H54 (cell line): ENCODE measurements at regions not wholly inside any gene's neighbourhood (a gene's known extent, or its start where the extent isn't known, plus 50 kb on each side); places are given as distances from the start of the nearest gene placed in this dataset.

Source experiments
- DNase-seq: peaks from one replicate; pipeline ENCODE4 v3.0.0; 2011; ENCODE audit warnings: low spot score, mixed read lengths; ENCODE audit not compliant: insufficient read length
- FAIRE-seq: peaks from 3 replicates; lab custom pipeline; 2011; peaks lifted over from hg19 to GRCh38; lab: Jason Lieb, UNC
- POLR2A ChIP-seq: IDR thresholded peaks from 2 replicates; pipeline ENCODE4 v1.6.1; 2011; ENCODE audit warnings: low read depth, mild to moderate bottlenecking, low read length

DNA sequence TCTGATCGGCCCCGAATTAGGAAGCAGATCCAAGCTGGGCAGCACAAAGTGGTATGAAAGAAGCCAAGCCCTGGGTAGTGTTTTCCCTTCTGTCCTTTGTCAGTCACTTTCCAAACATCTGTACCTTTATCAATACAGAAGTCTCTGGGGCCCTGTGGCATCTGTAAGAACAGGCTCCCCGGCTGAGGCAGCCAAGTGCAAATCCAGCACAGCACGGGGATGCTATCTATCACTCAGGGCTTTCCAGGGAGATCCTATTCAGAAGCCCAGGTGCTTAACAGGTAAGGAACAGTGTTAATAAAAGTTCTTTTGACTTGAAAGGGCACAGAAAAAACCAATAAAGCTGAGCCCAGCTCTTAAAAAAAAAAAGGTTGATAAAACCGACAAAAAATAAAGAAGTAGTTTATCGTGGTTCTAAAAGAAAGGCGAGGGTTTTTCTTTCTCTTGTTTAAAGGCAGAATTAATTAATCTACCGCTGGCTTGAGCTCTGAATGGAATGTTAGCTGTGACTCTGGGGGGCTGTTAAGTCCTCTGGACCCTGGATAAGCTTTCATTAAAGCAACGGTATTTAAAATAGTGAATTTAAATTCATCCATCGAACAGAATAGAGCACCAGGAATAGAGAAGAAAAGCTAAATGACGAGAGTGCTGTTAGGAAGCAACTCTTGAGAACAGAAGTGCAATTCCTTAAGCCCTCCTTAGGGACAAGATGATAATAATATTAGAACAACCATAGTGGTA is 119.1 kb upstream of the GATB start:
- DNase-seq: no peak
- no peak for FAIRE-seq
- no peak for TF ChIP-seq POLR2A

DNA sequence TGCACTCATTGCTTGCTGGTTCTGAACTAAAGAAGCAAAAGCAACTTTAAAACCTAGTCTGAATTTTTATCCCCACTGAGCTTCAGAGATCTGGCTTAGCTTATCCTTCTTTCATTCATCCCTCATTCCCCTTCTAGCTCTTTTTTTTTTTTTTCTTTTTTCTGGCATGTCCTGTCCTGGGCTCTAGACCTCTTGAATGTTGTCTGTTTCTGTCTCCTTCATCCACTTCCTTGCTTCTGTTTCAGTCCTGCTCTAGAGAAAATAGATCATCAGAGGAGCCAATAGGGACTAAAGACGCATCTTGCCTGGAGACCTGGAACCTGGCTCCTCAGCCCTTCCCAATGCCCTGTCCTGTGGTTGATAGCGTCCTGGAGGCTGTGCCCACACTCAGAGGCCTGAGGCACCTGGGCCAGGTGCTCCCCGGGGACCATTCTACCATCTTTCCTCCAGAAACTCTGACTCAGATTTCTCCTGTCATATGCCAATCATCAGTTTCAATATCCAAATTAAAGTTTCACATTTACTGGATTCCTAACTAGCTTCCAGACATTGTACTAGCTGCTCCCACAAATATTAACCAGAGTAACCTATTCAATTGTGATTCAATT is 115.7 kb upstream of the GATB start:
- no peak for FAIRE-seq
- DNase-seq: no peak
- no peak for TF ChIP-seq POLR2A

DNA sequence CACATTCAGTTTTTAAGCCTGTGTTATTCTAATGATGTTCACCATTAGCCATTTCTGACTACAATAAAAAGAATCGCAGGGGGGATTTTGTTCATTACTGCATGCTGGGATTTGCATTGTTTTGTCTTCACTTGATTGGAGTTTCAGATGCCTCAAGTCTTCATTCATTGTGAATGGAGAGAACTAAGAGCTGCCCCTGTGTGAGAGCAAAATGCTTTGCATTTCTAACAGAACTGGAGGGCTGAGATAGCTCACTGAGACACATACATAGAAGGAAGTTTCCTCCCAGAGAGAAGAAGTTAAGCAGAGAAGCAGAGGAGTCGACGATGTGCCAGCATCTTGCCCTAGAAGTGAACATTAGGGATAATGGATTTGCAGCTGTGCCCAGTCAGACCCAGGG is 113.5 kb upstream of the GATB start:
- DNase-seq: no peak
- no peak for FAIRE-seq
- TF ChIP-seq POLR2A: no peak

GRCh38 chr4:151866592-151866918 is 105.7 kb upstream of the GATB start:
- DNase-seq (no peak), FAIRE-seq (no peak)
- TF ChIP-seq POLR2A: no peak

- FAIRE-seq: no peak
- DNase-seq: no peak
- TF ChIP-seq POLR2A: no peak
Measured at GRCh38 chr4:151865744-151866591, 105.2 kb upstream of the GATB start.

- TF ChIP-seq POLR2A: no peak
- FAIRE-seq (no peak), DNase-seq (no peak)
Measured at GRCh38 chr4:151865312-151865711, 104.5 kb upstream of the GATB start.

GRCh38 chr4:151864068-151864467 is 103.3 kb upstream of the GATB start:
- no peak for FAIRE-seq
- no peak for TF ChIP-seq POLR2A

DNA sequence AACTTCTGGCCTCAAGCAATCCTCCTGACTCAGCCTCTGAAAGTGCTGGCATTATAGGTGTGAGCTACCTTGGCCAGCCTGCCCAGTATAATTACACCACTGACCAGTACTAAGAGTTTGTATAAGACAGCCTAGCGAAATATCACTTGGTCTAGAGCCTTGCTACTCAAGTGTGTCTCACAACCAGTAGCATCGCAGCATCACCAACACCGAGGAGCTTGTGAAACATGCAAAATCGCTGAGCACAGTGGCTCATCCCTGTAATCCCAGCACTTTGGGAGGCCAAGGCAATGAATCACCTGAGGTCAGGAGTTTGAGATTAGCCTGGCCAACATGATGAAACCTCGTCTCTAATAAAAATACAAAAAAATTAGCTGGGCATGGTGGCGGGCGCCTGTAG is 102.0 kb upstream of the GATB start:
- FAIRE-seq (no peak), DNase-seq (peak; percentile 7)
- TF ChIP-seq POLR2A: no peak

More at GRCh38 chr4:151864068-151864467, 103.3 kb upstream of the GATB start:
- DNase-seq: no peak

DNA sequence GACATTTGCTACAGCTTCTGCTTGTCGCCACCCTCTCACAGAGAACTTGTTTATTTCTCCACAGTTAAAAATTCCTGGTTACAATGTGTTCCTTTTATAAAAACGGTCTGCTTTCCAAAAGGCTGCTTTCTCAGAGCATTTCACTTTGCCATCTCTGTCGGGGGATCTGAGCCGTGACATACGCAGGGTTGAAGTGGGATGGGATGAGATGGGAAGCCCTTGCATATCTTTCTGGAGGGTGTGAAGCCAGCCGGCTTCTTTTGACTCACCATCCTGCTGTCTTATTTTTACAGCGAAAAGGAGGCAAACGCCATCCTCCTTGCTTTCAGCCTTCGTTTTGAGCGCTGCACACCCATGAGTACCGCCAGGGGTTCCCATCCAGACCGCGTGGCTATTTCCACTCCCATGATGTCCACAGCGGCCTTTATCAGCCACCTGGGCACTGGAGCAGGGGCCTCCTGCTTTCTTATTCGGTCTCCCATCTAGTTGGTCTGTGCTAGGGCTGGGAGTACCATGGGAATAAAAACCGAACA is 99.8 kb upstream of the GATB start:
- DNase-seq: no peak
- FAIRE-seq: no peak
- no peak for TF ChIP-seq POLR2A

- no peak for FAIRE-seq
- no peak for TF ChIP-seq POLR2A
- DNase-seq: no peak
Measured at GRCh38 chr4:151859641-151860040, 98.8 kb upstream of the GATB start.

- DNase-seq (no peak), FAIRE-seq (no peak)
- no peak for TF ChIP-seq POLR2A
Measured at GRCh38 chr4:151858356-151858755, 97.5 kb upstream of the GATB start.

GRCh38 chr4:151857368-151857767 is 96.6 kb upstream of the GATB start:
- no peak for TF ChIP-seq POLR2A
- DNase-seq (no peak), FAIRE-seq (no peak)

DNA sequence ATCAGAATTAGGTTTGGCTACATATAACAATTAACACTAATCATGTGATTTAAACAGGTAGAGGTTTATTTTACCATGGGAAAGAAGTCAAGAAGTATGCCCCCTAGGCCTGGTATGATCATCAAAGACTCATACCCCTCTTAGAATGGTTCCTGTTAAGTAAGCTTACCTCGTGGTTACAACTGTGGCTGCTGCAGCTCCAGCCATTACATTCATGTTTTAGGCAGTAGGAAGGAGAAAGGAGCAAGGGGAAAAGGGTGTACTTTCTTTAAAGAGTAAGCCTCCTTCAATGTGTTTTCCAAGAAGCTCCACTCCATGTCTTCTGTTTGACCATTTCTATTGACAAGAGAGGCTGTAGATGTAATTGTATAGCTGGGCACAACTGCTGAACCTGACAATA is 94.9 kb upstream of the GATB start:
- FAIRE-seq: no peak

GRCh38 chr4:151854731-151855130 is 93.9 kb upstream of the GATB start:
- FAIRE-seq: no peak
- no peak for DNase-seq

More for the DNA sequence above, 94.9 kb upstream of the GATB start:
- TF ChIP-seq POLR2A: no peak
- DNase-seq: no peak

More at GRCh38 chr4:151854731-151855130, 93.9 kb upstream of the GATB start:
- TF ChIP-seq POLR2A: no peak
